GM13976 (cell line): ENCODE measurements at regions not wholly inside any gene's neighbourhood (a gene's known extent, or its start where the extent isn't known, plus 50 kb on each side); places are given as distances from the start of the nearest gene placed in this dataset.

Source experiments
- DNase-seq: peaks from one replicate; pipeline ENCODE4 v3.0.0; 2012; ENCODE audit warnings: low spot score
- CTCF ChIP-seq: IDR thresholded peaks from 2 replicates; pipeline ENCODE4 v1.5.1; 2012; ENCODE audit warnings: borderline replicate concordance, mild to moderate bottlenecking; ENCODE audit not compliant: insufficient read depth; ENCODE audit errors: extremely low read depth, missing control alignments, control extremely low read depth
- in situ Hi-C: fragments of 300-500 bp; cut with MboI; formaldehyde crosslinking; loops from one replicate; pipeline ENCODE4 v1.12.0; 2022; ENCODE audit warnings: low sequenced_read_pairs, mixed read lengths, inconsistent platforms; ENCODE audit not compliant: unreplicated experiment

GRCh38 chr15:92533298-92533697 lies 122.3 kb downstream of the FAM174B start:
- no peak for TF ChIP-seq CTCF
- no peak for DNase-seq
- in situ Hi-C loops, result no loop called here

- TF ChIP-seq CTCF, result no peak
- in situ Hi-C loops, result no loop called here
Observed at GRCh38 chr15:92531406-92531805, 124.2 kb downstream of the FAM174B start.

GRCh38 chr15:92528736-92529135 lies 126.8 kb downstream of the FAM174B start:
- no peak for DNase-seq
- in situ Hi-C loops, result no loop called here
- TF ChIP-seq CTCF, result no peak

More at GRCh38 chr15:92531406-92531805, 124.2 kb downstream of the FAM174B start:
- DNase-seq, result no peak

GRCh38 chr15:92527197-92527596 lies 128.4 kb downstream of the FAM174B start:
- TF ChIP-seq CTCF, result no peak
- in situ Hi-C loops, result no loop called here
- no peak for DNase-seq

GRCh38 chr15:92525758-92526245 lies 129.8 kb downstream of the FAM174B start:
- DNase-seq, result no peak
- TF ChIP-seq CTCF, result no peak
- in situ Hi-C loops, result no loop called here

- in situ Hi-C loops, result loop anchor here (5.0 kb wide), 1 partner anchor 192 kb away; no protein-coding TSS in a partner anchor
- no peak for TF ChIP-seq CTCF
- DNase-seq, result no peak
Observed at GRCh38 chr15:92524874-92525565, 130.6 kb downstream of the FAM174B start.
